ENCODE measurements at regions not wholly inside any gene's neighbourhood (a gene's known extent, or its start where the extent isn't known, plus 50 kb on each side); places are given as distances from the start of the nearest gene placed in this dataset.
"Not testable (repeated sequence)": the region's sequence is repeated elsewhere in the genome, so short reads cannot be mapped to it uniquely, and the experiment has no call there.

DNA sequence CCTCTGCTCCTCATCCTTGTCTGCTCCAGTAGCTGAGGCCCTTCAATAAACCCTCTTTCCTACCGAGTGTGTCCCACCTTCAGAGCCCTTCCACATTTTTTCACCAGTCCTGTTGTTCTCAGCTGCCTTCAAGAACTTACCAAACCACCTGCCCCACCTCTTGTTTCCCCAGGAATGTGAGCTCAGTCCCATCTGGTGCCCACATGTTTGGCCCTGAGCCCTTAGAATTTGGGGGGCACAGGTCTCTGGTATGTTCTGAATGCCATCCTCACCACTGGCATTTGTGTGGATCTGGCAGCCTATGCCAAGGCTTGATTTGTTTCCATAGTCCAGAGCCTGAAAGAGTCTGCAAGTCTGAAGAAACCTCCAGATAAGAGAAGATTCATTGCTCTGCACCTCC is 315.2 kb upstream of the PPP2R3A start:
- no peak for ATAC-seq (ENCODE audit: low read depth)

DNA sequence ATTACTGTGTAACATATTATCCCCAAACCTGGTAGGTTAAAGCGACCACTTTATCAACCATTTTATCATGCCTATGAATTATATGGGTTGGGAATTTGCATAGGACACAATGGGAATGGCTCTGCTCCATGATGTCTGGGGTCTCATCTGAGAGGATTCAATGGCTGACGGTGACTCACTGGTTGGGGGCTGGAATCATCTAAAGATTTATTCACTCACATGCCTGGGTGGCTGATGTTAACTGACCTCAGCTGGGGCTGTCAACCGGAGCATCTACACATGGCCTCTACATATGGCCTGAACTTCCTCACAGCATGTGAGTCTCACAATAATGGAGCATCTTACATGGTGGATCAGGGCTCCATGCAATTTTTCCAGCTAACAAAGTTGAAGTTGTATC is 313.1 kb upstream of the PPP2R3A start:
- Histone ChIP-seq H3K36me3 (ENCODE audit: low read depth) (no peaks in the 10 kb centered on the region), H3K27me3 (ENCODE audit: insufficient read depth, poor library complexity, severe bottlenecking) (peaks cover 4% of the 10 kb centered on the region), H3K27ac (ENCODE audit: poor library complexity, severe bottlenecking) (no peak overlapping the region), H3K4me3 (ENCODE audit: severe bottlenecking) (no peak overlapping the region), H3K4me1 (ENCODE audit: insufficient read depth, poor library complexity, severe bottlenecking) (no peaks in the 10 kb centered on the region), H3K9me3 (ENCODE audit: severe bottlenecking) (no peaks in the 10 kb centered on the region)
- ATAC-seq (ENCODE audit: low read depth), result no peak
- TF ChIP-seq, protein P1, sequence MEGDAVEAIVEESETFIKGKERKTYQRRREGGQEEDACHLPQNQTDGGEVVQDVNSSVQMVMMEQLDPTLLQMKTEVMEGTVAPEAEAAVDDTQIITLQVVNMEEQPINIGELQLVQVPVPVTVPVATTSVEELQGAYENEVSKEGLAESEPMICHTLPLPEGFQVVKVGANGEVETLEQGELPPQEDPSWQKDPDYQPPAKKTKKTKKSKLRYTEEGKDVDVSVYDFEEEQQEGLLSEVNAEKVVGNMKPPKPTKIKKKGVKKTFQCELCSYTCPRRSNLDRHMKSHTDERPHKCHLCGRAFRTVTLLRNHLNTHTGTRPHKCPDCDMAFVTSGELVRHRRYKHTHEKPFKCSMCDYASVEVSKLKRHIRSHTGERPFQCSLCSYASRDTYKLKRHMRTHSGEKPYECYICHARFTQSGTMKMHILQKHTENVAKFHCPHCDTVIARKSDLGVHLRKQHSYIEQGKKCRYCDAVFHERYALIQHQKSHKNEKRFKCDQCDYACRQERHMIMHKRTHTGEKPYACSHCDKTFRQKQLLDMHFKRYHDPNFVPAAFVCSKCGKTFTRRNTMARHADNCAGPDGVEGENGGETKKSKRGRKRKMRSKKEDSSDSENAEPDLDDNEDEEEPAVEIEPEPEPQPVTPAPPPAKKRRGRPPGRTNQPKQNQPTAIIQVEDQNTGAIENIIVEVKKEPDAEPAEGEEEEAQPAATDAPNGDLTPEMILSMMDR (IDR thresholded peaks at IDR 0.05; ENCODE audit: poor library complexity, severe bottlenecking), result no peak
- DNase-seq (ENCODE audit: low spot score), result no peak

More for the DNA sequence above, 315.2 kb upstream of the PPP2R3A start:
- TF ChIP-seq, protein P1 (IDR thresholded peaks at IDR 0.05; ENCODE audit: poor library complexity, severe bottlenecking), result no peak
- Histone ChIP-seq H3K9me3 (ENCODE audit: severe bottlenecking) (no peaks in the 10 kb centered on the region), H3K4me3 (ENCODE audit: severe bottlenecking) (no peak overlapping the region), H3K27ac (ENCODE audit: poor library complexity, severe bottlenecking) (no peak overlapping the region), H3K36me3 (ENCODE audit: low read depth) (no peaks in the 10 kb centered on the region), H3K4me1 (ENCODE audit: insufficient read depth, poor library complexity, severe bottlenecking) (no peaks in the 10 kb centered on the region), H3K27me3 (ENCODE audit: insufficient read depth, poor library complexity, severe bottlenecking) (no peaks in the 10 kb centered on the region)
- DNase-seq (ENCODE audit: low spot score), result no peak

DNA sequence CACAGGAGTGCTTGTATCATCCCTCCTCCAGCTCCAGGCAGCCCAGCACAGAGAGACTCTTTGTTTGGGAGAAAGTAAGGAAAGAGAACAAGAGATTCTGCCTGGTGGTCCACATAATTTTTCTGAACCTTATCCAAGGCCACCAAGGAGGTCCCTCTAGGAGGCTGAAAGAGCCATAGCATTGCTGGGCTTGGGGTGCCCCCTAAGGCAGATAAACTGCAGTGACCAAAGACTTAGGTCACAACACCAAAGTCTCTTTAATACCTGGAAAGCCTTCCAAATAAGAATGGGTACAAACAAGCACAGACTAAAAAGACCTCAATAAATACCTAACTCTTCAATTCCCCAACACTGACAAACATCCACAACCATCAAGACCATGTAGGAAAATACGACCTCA is 310.2 kb upstream of the PPP2R3A start:
- TF ChIP-seq, protein P1 (IDR thresholded peaks at IDR 0.05; ENCODE audit: poor library complexity, severe bottlenecking), result no peak
- Histone ChIP-seq H3K27me3 (ENCODE audit: insufficient read depth, poor library complexity, severe bottlenecking) (peaks cover 4% of the 10 kb centered on the region), H3K9me3 (ENCODE audit: severe bottlenecking) (no peaks in the 10 kb centered on the region), H3K36me3 (ENCODE audit: low read depth) (no peaks in the 10 kb centered on the region), H3K27ac (ENCODE audit: poor library complexity, severe bottlenecking) (no peak overlapping the region), H3K4me1 (ENCODE audit: insufficient read depth, poor library complexity, severe bottlenecking) (no peaks in the 10 kb centered on the region), H3K4me3 (ENCODE audit: severe bottlenecking) (no peak overlapping the region)
- no peak for DNase-seq (ENCODE audit: low spot score)
- ATAC-seq (ENCODE audit: low read depth), result no peak

DNA sequence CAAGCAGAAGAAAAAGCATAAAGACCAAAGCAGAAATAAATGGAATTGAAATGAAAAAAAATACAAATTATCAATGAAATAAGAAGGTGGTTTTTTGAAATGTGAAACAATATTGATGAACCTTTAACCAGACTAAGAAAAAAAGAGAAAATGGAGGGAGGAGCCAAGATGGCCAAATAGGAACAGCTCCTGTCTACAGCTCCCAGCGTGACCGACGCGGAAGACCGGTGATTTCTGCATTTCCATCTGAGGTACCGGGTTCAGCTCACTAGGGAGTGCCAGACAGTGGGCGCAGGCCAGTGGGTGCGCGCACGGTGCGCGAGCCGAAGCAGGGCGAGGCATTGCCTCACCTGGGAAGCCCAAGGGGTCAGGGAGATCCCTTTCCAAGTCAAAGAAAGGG is 307.1 kb upstream of the PPP2R3A start:
- DNase-seq (ENCODE audit: low spot score); ATAC-seq (ENCODE audit: low read depth); H3K9me3 ChIP-seq (ENCODE audit: severe bottlenecking); H3K4me3 ChIP-seq (ENCODE audit: severe bottlenecking); H3K36me3 ChIP-seq (ENCODE audit: low read depth); H3K27ac ChIP-seq (ENCODE audit: poor library complexity, severe bottlenecking); H3K4me1 ChIP-seq (ENCODE audit: insufficient read depth, poor library complexity, severe bottlenecking); H3K27me3 ChIP-seq (ENCODE audit: insufficient read depth, poor library complexity, severe bottlenecking): not testable (repeated sequence)

DNA sequence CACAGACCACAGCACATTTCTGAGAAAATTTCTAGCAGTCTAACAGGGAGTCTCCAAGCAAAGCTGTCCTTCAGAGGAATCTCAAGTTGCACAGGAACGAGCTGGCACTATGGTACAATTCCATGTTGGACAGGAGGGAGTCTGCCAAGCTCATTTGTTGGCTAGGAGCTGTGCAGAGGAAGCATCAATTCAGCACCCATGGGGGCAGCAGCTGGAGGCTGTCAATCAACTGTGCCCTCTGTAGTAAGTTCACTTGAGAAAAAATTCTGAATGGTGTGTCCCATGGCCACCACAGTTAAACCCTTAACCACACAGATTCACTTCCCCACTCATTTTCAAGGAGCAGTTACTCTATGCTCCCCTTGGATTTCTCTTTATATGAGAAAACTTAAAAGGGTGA is 298.5 kb upstream of the PPP2R3A start:
- no peaks in the 10 kb centered on the region for H3K4me1 ChIP-seq (ENCODE audit: insufficient read depth, poor library complexity, severe bottlenecking)
- DNase-seq (ENCODE audit: low spot score), result no peak
- no peak overlapping the region for H3K27ac ChIP-seq (ENCODE audit: poor library complexity, severe bottlenecking)
- no peaks in the 10 kb centered on the region for H3K36me3 ChIP-seq (ENCODE audit: low read depth)
- no peak for ATAC-seq (ENCODE audit: low read depth)
- no peaks in the 10 kb centered on the region for H3K9me3 ChIP-seq (ENCODE audit: severe bottlenecking)
- H3K27me3 ChIP-seq (ENCODE audit: insufficient read depth, poor library complexity, severe bottlenecking), result no peaks in the 10 kb centered on the region
- TF ChIP-seq, protein P1 (IDR thresholded peaks at IDR 0.05; ENCODE audit: poor library complexity, severe bottlenecking), result no peak
- no peak overlapping the region for H3K4me3 ChIP-seq (ENCODE audit: severe bottlenecking)

Measured in RWPE2 (cell line).